ENCODE measurements at regions not wholly inside any gene's neighbourhood (a gene's known extent, or its start where the extent isn't known, plus 50 kb on each side); places are given as distances from the start of the nearest gene placed in this dataset.

DNA sequence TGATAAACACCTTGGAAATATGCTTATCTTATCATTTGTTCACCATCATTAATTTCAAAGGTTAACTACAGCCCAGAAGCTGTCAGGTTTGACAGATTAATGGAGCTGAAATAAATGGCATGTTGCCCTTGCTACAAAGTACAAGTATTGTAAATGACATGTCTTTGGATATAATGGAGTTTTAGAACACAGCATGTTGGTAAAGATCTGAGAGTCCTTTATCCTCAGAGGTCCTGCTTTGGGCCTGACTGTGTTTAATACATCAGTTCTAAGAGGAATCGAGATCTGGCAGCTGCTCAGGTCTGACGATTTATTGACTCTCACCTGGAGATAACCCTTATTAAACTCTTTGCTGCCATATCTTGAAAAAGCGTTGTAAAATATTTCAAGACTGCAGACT is 222.7 kb upstream of the OPRM1 start:
- Histone ChIP-seq H3K27ac (ENCODE audit: low read depth, low read length) (no peak overlapping the region), H3K9ac (replicated peaks in 1 of 4; ENCODE audit: extremely low read depth in 1 of 4, low read depth in 3 of 4, low read length in 3 of 4) (no peak overlapping the region), H3K4me3 (ENCODE audit: extremely low read depth in 1 of 4, insufficient read depth in 2 of 4, low read depth in 3 of 4, low read length in 4 of 4) (no peak overlapping the region), H2BK12ac (ENCODE audit: low read depth, low read length) (no peak overlapping the region), H3K27me3 (replicated peaks in 1 of 4; ENCODE audit: control insufficient read depth in 3 of 4, extremely low read depth in 1 of 4, insufficient read depth in 3 of 4, low read length in 3 of 4) (no peaks in the 10 kb centered on the region), H2AK5ac (ENCODE audit: low read depth, low read length) (no peak overlapping the region), H3K79me1 (ENCODE audit: low read depth, low read length) (no peaks in the 10 kb centered on the region), H3K14ac (ENCODE audit: insufficient read length) (no peak overlapping the region), H2BK120ac (replicated peaks; ENCODE audit: low read depth, low read length) (no peak overlapping the region), H4K5ac (ENCODE audit: insufficient read length, low read depth, low read length) (no peak overlapping the region), H3K18ac (ENCODE audit: extremely low read depth, low read length) (no peak overlapping the region), H4K20me1 (replicated peaks in 1 of 2; ENCODE audit: control insufficient read depth in 1 of 2, insufficient read depth in 2 of 2, low read length in 2 of 2) (no peaks in the 10 kb centered on the region), H2BK5ac (ENCODE audit: low read depth, low read length) (no peak overlapping the region), H3K4ac (replicated peaks; ENCODE audit: insufficient read length, low read depth, low read length) (no peak overlapping the region), H3K23ac (ENCODE audit: insufficient read length) (no peak overlapping the region), H3K4me1 (replicated peaks in 1 of 4; ENCODE audit: control insufficient read depth in 3 of 4, insufficient read depth in 4 of 4, low read length in 3 of 4) (no peaks in the 10 kb centered on the region), H3K4me2 (ENCODE audit: insufficient read depth in 1 of 2, low read depth in 2 of 2, low read length in 2 of 2) (no peak overlapping the region), H3K23me2 (ENCODE audit: low read depth, low read length) (no peaks in the 10 kb centered on the region), H2AFZ (ENCODE audit: low read length) (no peak overlapping the region), H4K91ac (replicated peaks; ENCODE audit: insufficient read length, low read length) (no peak overlapping the region), H2BK15ac (ENCODE audit: low read length) (no peak overlapping the region), H3K79me2 (ENCODE audit: control insufficient read depth in 1 of 2, insufficient read depth in 2 of 2, low read length in 2 of 2) (no peaks in the 10 kb centered on the region), H3K36me3 (ENCODE audit: control insufficient read depth in 2 of 4, insufficient read depth in 4 of 4, low read length in 3 of 4) (peaks cover 0 to 2% (median 0%) of the 10 kb centered on the region in 4 experiments; a peak in 1 of 8 replicates), H4K8ac (ENCODE audit: extremely low read depth, insufficient read depth, low read length) (no peak overlapping the region), H3K56ac (replicated peaks; ENCODE audit: insufficient read length, low read depth, low read length) (no peak overlapping the region), H3K9me3 (ENCODE audit: insufficient read depth in 2 of 2, low read depth in 1 of 2, low read length in 1 of 2) (peaks cover 0 to 3% of the 10 kb centered on the region in 2 experiments; a peak in 1 of 4 replicates), H2BK20ac (ENCODE audit: low read length) (no peak overlapping the region)
- CTCF ChIA-PET (ENCODE audit: partially characterized antibody) = interaction anchor here (4.5 kb wide), 1 partner anchor 13 kb away, joined by 29 read pairs; no protein-coding TSS in a partner anchor
- DNase-seq (ENCODE audit: low read depth in 1 of 2, low spot score in 2 of 2) (no peak), FAIRE-seq (no peak)
- POLR2A ChIA-PET (ENCODE audit: partially characterized antibody) = no interaction called here
- WGBS, 2 experiments (ENCODE audit: extremely low coverage in 1 of 2, insufficient coverage in 1 of 2, insufficient read length in 1 of 2, insufficient replicate concordance in 2 of 2, low coverage in 1 of 2, low lambda C conversion rate in 2 of 2, missing lambda C conversion rate in 1 of 2) = 84% methylated on average over 3 of the region's 3 CpGs; no CpG with 5 or more reads in 1 of the 2 experiments
- TF ChIP-seq TBP (IDR thresholded peaks at IDR 0.05; ENCODE audit: low read depth, low read length) (no peak), ZNF274 (IDR thresholded peaks at IDR 0.05; ENCODE audit: borderline replicate concordance, extremely low read depth, low read length) (no peak)
